Keratinocyte (primary cell): ENCODE measurements at regions not wholly inside any gene's neighbourhood (a gene's known extent, or its start where the extent isn't known, plus 50 kb on each side); places are given as distances from the start of the nearest gene placed in this dataset.

Source experiments
- DNase-seq: peaks from one replicate; pipeline ENCODE4 v3.0.0-alpha.2; 2011; ENCODE audit warnings: low read depth, missing footprints, low spot score
- FAIRE-seq: peaks from 2 replicates; lab custom pipeline; 2011; peaks lifted over from hg19 to GRCh38; lab: Jason Lieb, UNC
- H2AFZ ChIP-seq: 2 replicates; pipeline ENCODE4 v1.6.0; 2012; ENCODE audit warnings: low read length, control low read depth, inconsistent platforms; ENCODE audit not compliant: control insufficient read depth
- H3K27ac ChIP-seq: 2 replicates; pipeline ENCODE4 v1.5.1; 2011; ENCODE audit warnings: low read length; ENCODE audit not compliant: control insufficient read depth, insufficient read depth
- H3K27me3 ChIP-seq: 3 replicates; pipeline ENCODE4 v1.6.0; 2011; ENCODE audit warnings: low read length; ENCODE audit not compliant: control insufficient read depth, insufficient read depth; ENCODE audit errors: extremely low read depth
- H3K36me3 ChIP-seq, 2 experiments: 2 replicates in 1 of 2; 3 replicates in 1 of 2; pipeline ENCODE4 v1.5.1; 2011; ENCODE audit warnings: low read length in 2 of 2, mild to moderate bottlenecking in 1 of 2; ENCODE audit not compliant: control insufficient read depth in 2 of 2, insufficient read depth in 2 of 2; ENCODE audit errors: extremely low read depth in 1 of 2
- H3K4me1 ChIP-seq: 3 replicates; pipeline ENCODE4 v1.5.1; 2011; ENCODE audit warnings: low read length; ENCODE audit not compliant: control insufficient read depth, insufficient read depth; ENCODE audit errors: extremely low read depth
- H3K4me2 ChIP-seq: 3 replicates; pipeline ENCODE4 v1.6.0; 2011; ENCODE audit warnings: low read depth, low read length; ENCODE audit not compliant: control insufficient read depth, insufficient read depth; ENCODE audit errors: extremely low read depth
- H3K4me3 ChIP-seq, 3 experiments: fragments of 200-600 bp in 1 of 3; sonication (generic) in 1 of 3; 2 replicates in 2 of 3; 3 replicates in 1 of 3; pipeline ENCODE4 v1.5.1; 2011 to 2016; ENCODE audit warnings: low read length in 3 of 3, mild to moderate bottlenecking in 3 of 3, control low read depth in 2 of 3, inconsistent platforms in 1 of 3, low read depth in 1 of 3, mixed read lengths in 1 of 3, mixed run types in 1 of 3, moderate library complexity in 1 of 3; ENCODE audit not compliant: control insufficient read depth in 2 of 3, insufficient read depth in 2 of 3; ENCODE audit errors: extremely low read depth in 1 of 3
- H3K79me2 ChIP-seq: 2 replicates; pipeline ENCODE4 v1.6.0; 2012; ENCODE audit warnings: low read length; ENCODE audit not compliant: control insufficient read depth, insufficient read depth
- H3K9ac ChIP-seq: 3 replicates; pipeline ENCODE4 v1.6.0; 2011; ENCODE audit warnings: low read length; ENCODE audit not compliant: control insufficient read depth, insufficient read depth; ENCODE audit errors: extremely low read depth
- H3K9me1 ChIP-seq: 3 replicates; pipeline ENCODE4 v1.6.0; 2011; ENCODE audit warnings: low read length; ENCODE audit not compliant: control insufficient read depth, insufficient read depth; ENCODE audit errors: extremely low read depth
- H3K9me3 ChIP-seq: 2 replicates; pipeline ENCODE4 v1.5.1; 2012; ENCODE audit warnings: low read depth, low read length; ENCODE audit not compliant: control insufficient read depth
- H4K20me1 ChIP-seq: 3 replicates; pipeline ENCODE4 v1.6.0; 2011; ENCODE audit warnings: low read length; ENCODE audit not compliant: control insufficient read depth, insufficient read depth; ENCODE audit errors: extremely low read depth
- EZH2 ChIP-seq: IDR thresholded peaks from one replicate; pipeline ENCODE4 v1.6.1; 2012; ENCODE audit warnings: inconsistent platforms, mild to moderate bottlenecking, low read length, moderate library complexity
- dilution Hi-C: fragments of 300-500 bp; cut with MboI; formaldehyde crosslinking; loops from one replicate; pipeline ENCODE4 v1.7.0; 2020; ENCODE audit warnings: low sequenced_read_pairs; ENCODE audit not compliant: extremely low pct_ligation_motif_present
- TF ChIP-seq, protein P1 (sequence below), 3 experiments: IDR thresholded peaks in 1 of 3; conservative IDR thresholded peaks in 1 of 3; optimal IDR thresholded peaks in 1 of 3; 2 replicates in 2 of 3; 3 replicates in 1 of 3; pipeline versions ENCODE3 to v1.5.1; 2011; ENCODE audit warnings: low read length in 3 of 3, mild to moderate bottlenecking in 3 of 3, moderate library complexity in 2 of 3, control low read depth in 1 of 3, inconsistent platforms in 1 of 3; ENCODE audit not compliant: insufficient read depth in 2 of 3; ENCODE audit errors: extremely low read depth in 1 of 3

DNA sequence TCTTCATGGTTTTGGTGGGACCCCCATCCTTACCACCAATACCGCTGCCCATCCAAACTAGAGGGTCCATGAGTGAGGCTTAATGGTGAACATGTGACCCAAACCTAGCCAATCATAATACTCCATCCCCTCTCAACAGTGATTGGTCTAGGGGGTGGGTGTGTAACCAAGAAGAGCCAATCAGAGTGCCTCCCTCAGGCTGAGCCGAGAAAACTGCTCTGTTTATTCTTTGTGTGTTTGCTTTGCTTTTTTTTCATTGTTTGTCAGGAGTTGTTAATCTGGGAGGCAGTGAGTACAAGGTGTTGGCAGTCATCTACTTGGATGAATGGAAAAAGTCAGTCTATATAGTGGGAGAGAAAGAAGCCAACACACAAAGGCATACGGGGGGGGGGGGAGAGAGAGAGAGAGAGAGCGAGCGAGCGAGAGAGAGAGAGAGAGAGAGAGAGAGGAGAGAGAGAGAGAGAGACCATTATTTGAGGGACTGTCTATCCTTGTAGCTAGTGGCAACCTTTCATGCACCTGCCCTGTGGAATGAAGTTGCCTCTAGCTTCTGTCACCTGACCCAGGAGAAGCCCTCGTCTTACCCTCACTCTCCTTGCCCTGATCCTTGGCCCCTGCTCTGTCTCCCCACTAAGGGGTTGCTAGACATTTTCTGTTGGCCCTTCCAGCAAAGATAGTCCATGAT lies 441.7 kb downstream of the TYW1 start:
- Histone ChIP-seq H3K9ac (no peak overlapping the region), H3K36me3 (no peaks in the 10 kb centered on the region), H3K9me1 (no peaks in the 10 kb centered on the region), H3K27me3 (no peaks in the 10 kb centered on the region), H3K4me3 (no peak overlapping the region), H3K4me2 (no peak overlapping the region), H2AFZ (no peak overlapping the region), H3K4me1 (no peaks in the 10 kb centered on the region), H3K9me3 (peaks cover 1% of the 10 kb centered on the region), H3K27ac (no peak overlapping the region), H4K20me1 (no peaks in the 10 kb centered on the region), H3K79me2 (no peaks in the 10 kb centered on the region)
- dilution Hi-C loops, result no loop called here
- FAIRE-seq (no peak), DNase-seq (no peak)
- no peak for TF ChIP-seq EZH2
- TF ChIP-seq, protein P1, sequence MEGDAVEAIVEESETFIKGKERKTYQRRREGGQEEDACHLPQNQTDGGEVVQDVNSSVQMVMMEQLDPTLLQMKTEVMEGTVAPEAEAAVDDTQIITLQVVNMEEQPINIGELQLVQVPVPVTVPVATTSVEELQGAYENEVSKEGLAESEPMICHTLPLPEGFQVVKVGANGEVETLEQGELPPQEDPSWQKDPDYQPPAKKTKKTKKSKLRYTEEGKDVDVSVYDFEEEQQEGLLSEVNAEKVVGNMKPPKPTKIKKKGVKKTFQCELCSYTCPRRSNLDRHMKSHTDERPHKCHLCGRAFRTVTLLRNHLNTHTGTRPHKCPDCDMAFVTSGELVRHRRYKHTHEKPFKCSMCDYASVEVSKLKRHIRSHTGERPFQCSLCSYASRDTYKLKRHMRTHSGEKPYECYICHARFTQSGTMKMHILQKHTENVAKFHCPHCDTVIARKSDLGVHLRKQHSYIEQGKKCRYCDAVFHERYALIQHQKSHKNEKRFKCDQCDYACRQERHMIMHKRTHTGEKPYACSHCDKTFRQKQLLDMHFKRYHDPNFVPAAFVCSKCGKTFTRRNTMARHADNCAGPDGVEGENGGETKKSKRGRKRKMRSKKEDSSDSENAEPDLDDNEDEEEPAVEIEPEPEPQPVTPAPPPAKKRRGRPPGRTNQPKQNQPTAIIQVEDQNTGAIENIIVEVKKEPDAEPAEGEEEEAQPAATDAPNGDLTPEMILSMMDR (optimal IDR thresholded peaks at IDR 0.05 in 1 of 3, IDR thresholded peaks at IDR 0.05 in 1 of 3, conservative IDR thresholded peaks at IDR 0.05 in 1 of 3; ENCODE audit: extremely low read depth in 1 of 3, insufficient read depth in 2 of 3, low read length in 3 of 3), result no peak

DNA sequence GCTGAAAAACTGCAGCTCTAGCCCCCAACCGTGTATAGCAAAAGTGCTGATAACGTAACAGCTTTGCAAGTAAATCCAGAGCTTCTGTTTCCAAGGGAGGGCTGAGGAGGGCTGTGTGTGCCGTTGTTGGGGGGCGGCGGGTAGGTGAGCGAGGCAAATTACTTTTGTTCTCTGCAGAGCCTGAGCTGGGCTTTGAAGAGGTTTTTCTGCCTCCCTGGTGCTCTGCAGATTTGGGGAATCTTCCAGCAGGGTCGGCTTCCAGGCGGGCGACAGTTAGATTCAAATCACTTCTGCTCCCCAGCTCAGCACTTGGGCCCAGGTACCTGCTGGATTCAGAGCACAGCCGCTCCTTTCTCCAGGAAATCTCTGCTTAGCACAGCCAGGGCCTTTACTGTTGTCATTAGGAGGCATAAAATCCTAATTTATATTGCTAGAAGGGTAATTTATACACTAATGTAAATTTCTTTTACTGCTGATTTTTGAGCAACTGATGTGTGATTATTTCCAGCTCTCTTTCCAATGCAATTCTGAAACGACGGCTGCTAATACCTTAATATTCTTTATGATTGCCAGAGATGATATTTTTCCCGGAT lies 442.4 kb downstream of the TYW1 start:
- Histone ChIP-seq H4K20me1 (no peaks in the 10 kb centered on the region), H3K79me2 (no peaks in the 10 kb centered on the region), H3K4me1 (no peaks in the 10 kb centered on the region), H2AFZ (no peak overlapping the region), H3K27ac (no peak overlapping the region), H3K9me3 (no peaks in the 10 kb centered on the region), H3K36me3 (no peaks in the 10 kb centered on the region), H3K9me1 (no peaks in the 10 kb centered on the region), H3K9ac (no peak overlapping the region), H3K27me3 (no peaks in the 10 kb centered on the region), H3K4me2 (no peak overlapping the region), H3K4me3 (no peak overlapping the region)
- FAIRE-seq (no peak), DNase-seq (no peak)
- TF ChIP-seq, protein P1 (optimal IDR thresholded peaks at IDR 0.05 in 1 of 3, IDR thresholded peaks at IDR 0.05 in 1 of 3, conservative IDR thresholded peaks at IDR 0.05 in 1 of 3; ENCODE audit: extremely low read depth in 1 of 3, insufficient read depth in 2 of 3, low read length in 3 of 3), result no peak
- no peak for TF ChIP-seq EZH2
- dilution Hi-C loops, result no loop called here
